ENCODE measurements at regions not wholly inside any gene's neighbourhood (a gene's known extent, or its start where the extent isn't known, plus 50 kb on each side); places are given as distances from the start of the nearest gene placed in this dataset.

- Histone ChIP-seq H4K20me1 (ENCODE audit: low read length) (no peaks in the 10 kb centered on the region), H3K36me3 (ENCODE audit: low read depth, low read length) (no peaks in the 10 kb centered on the region), H3K4me2 (ENCODE audit: low read length) (no peak overlapping the region), H2AFZ (ENCODE audit: low read length) (no peak overlapping the region), H3K9me3 (ENCODE audit: low read length) (no peaks in the 10 kb centered on the region), H3K79me2 (ENCODE audit: low read length) (no peaks in the 10 kb centered on the region), H3K27ac (ENCODE audit: low read length) (no peak overlapping the region), H3K9ac (ENCODE audit: low read length) (no peak overlapping the region), H3K27me3 (ENCODE audit: low read length) (no peaks in the 10 kb centered on the region), H3K4me3 (ENCODE audit: low read length) (no peak overlapping the region), H3K9me2 (replicated peaks; ENCODE audit: low read length) (no peaks in the 10 kb centered on the region), H3K4me1 (ENCODE audit: insufficient read depth, low read length) (no peaks in the 10 kb centered on the region), H3F3A (ENCODE audit: low read length, unreplicated experiment) (no peaks in the 10 kb centered on the region)
- ATAC-seq: no peak
- TF ChIP-seq CTCF (conservative IDR thresholded peaks at IDR 0.05; ENCODE audit: low read depth, low read length) (no peak), EZH2 (IDR thresholded peaks at IDR 0.05; ENCODE audit: low read length, unreplicated experiment) (no peak), EZH2phosphoT487 (IDR thresholded peaks at IDR 0.05; ENCODE audit: borderline replicate concordance, low read length) (no peak)
- BruUV-seq (replicated peaks): no TSS peak
- intact Hi-C loops (cut with micrococcal nuclease): no loop called here
- no peak for DNase-seq
- CTCF ChIA-PET: no interaction called here
- POLR2A ChIA-PET (ENCODE audit: unreplicated experiment): no interaction called here
Measured at GRCh38 chr16:80082906-80083305, 457.9 kb upstream of the DYNLRB2 start.

GRCh38 chr16:80081846-80082245, 458.9 kb upstream of the DYNLRB2 start:
- H3K27ac ChIP-seq (ENCODE audit: low read length): no peak overlapping the region
- ATAC-seq (no peak), DNase-seq (no peak)
- no peaks in the 10 kb centered on the region for H3K4me1 ChIP-seq (ENCODE audit: insufficient read depth, low read length)
- TF ChIP-seq EZH2phosphoT487 (IDR thresholded peaks at IDR 0.05; ENCODE audit: borderline replicate concordance, low read length) (no peak), CTCF (conservative IDR thresholded peaks at IDR 0.05; ENCODE audit: low read depth, low read length) (no peak), EZH2 (IDR thresholded peaks at IDR 0.05; ENCODE audit: low read length, unreplicated experiment) (no peak)
- no peak overlapping the region for H2AFZ ChIP-seq (ENCODE audit: low read length)
- no peaks in the 10 kb centered on the region for H3K9me3 ChIP-seq (ENCODE audit: low read length)
- ChIA-PET POLR2A (ENCODE audit: unreplicated experiment) (no interaction called here), CTCF (no interaction called here)
- H3F3A ChIP-seq (ENCODE audit: low read length, unreplicated experiment): no peaks in the 10 kb centered on the region
- H3K4me3 ChIP-seq (ENCODE audit: low read length): no peak overlapping the region
- no peaks in the 10 kb centered on the region for H4K20me1 ChIP-seq (ENCODE audit: low read length)
- H3K36me3 ChIP-seq (ENCODE audit: low read depth, low read length): no peaks in the 10 kb centered on the region
- H3K27me3 ChIP-seq (ENCODE audit: low read length): no peaks in the 10 kb centered on the region
- no peak overlapping the region for H3K4me2 ChIP-seq (ENCODE audit: low read length)
- intact Hi-C loops (cut with micrococcal nuclease): no loop called here
- no peaks in the 10 kb centered on the region for H3K9me2 ChIP-seq (replicated peaks; ENCODE audit: low read length)
- no peaks in the 10 kb centered on the region for H3K79me2 ChIP-seq (ENCODE audit: low read length)
- H3K9ac ChIP-seq (ENCODE audit: low read length): no peak overlapping the region
- BruUV-seq (replicated peaks): no TSS peak

- Histone ChIP-seq H3K27ac (ENCODE audit: low read length) (no peak overlapping the region), H3K4me2 (ENCODE audit: low read length) (no peak overlapping the region), H2AFZ (ENCODE audit: low read length) (no peak overlapping the region), H3K79me2 (ENCODE audit: low read length) (no peaks in the 10 kb centered on the region), H3K9me2 (replicated peaks; ENCODE audit: low read length) (no peaks in the 10 kb centered on the region), H3K9me3 (ENCODE audit: low read length) (no peaks in the 10 kb centered on the region), H3K4me1 (ENCODE audit: insufficient read depth, low read length) (no peaks in the 10 kb centered on the region), H3K36me3 (ENCODE audit: low read depth, low read length) (no peaks in the 10 kb centered on the region), H3F3A (ENCODE audit: low read length, unreplicated experiment) (no peaks in the 10 kb centered on the region), H3K9ac (ENCODE audit: low read length) (no peak overlapping the region), H4K20me1 (ENCODE audit: low read length) (no peaks in the 10 kb centered on the region), H3K4me3 (ENCODE audit: low read length) (no peak overlapping the region), H3K27me3 (ENCODE audit: low read length) (no peaks in the 10 kb centered on the region)
- ATAC-seq: no peak
- no peak for DNase-seq
- ChIA-PET CTCF (no interaction called here), POLR2A (ENCODE audit: unreplicated experiment) (no interaction called here)
- no TSS peak for BruUV-seq (replicated peaks)
- TF ChIP-seq EZH2phosphoT487 (IDR thresholded peaks at IDR 0.05; ENCODE audit: borderline replicate concordance, low read length) (no peak), CTCF (conservative IDR thresholded peaks at IDR 0.05; ENCODE audit: low read depth, low read length) (no peak), EZH2 (IDR thresholded peaks at IDR 0.05; ENCODE audit: low read length, unreplicated experiment) (no peak)
- intact Hi-C loops (cut with micrococcal nuclease): no loop called here
Measured at GRCh38 chr16:80080287-80080851, 460.4 kb upstream of the DYNLRB2 start.

All from PC-3 (cell line).